Activated B cell treated with CpG ODN at 0.5 μM for 24 hours (primary cell): ENCODE measurements at regions not wholly inside any gene's neighbourhood (a gene's known extent, or its start where the extent isn't known, plus 50 kb on each side); places are given as distances from the start of the nearest gene placed in this dataset.

Source experiments
- ATAC-seq: fragments of 200-7000 bp; cut with Tn5 transposase; one replicate; pipeline ENCODE4 v1.10.0; 2021; ENCODE audit warnings: low read depth, mild to moderate bottlenecking, moderate library complexity
- CTCF ChIA-PET: fragments of 350-600 bp; sonication (Branson Sonifier 250); formaldehyde crosslinking; loops from one replicate; lab custom pipeline; 2021; ENCODE audit warnings: antibody characterized with exemption; lab: Charles Lee
- POLR2A ChIA-PET: fragments of 350-600 bp; sonication (Branson Sonifier 250); formaldehyde crosslinking; loops from one replicate; lab custom pipeline; 2021; ENCODE audit warnings: antibody characterized with exemption; lab: Charles Lee
- DNase-seq: peaks from one replicate; pipeline ENCODE4 v3.0.0; 2022
- H3K27ac Mint-ChIP-seq: one replicate; pipeline ENCODE4 v1.8.0; 2020; ENCODE audit warnings: mixed read lengths
- H3K27me3 Mint-ChIP-seq: one replicate; pipeline ENCODE4 v1.8.0; 2021; ENCODE audit warnings: mixed read lengths
- H3K36me3 Mint-ChIP-seq: one replicate; pipeline ENCODE4 v1.8.0; 2021; ENCODE audit warnings: low read depth, mixed read lengths
- H3K4me1 Mint-ChIP-seq: one replicate; pipeline ENCODE4 v1.8.0; 2021; ENCODE audit warnings: mixed read lengths
- H3K4me3 Mint-ChIP-seq: one replicate; pipeline ENCODE4 v1.8.0; 2020; ENCODE audit warnings: mild to moderate bottlenecking, mixed read lengths
- H3K9me3 Mint-ChIP-seq: one replicate; pipeline ENCODE4 v1.8.0; 2020; ENCODE audit warnings: mixed read lengths
- intact Hi-C: fragments of 100-400 bp; cut with micrococcal nuclease; formaldehyde crosslinking; loops from one replicate; pipeline ENCODE4 v1.15.1; 2024
- TF ChIP-seq, protein P1 (sequence below): fragments of 200-600 bp; IDR thresholded peaks from one replicate; pipeline ENCODE4 v1.8.0; 2022; ENCODE audit warnings: antibody characterized with exemption, mild to moderate bottlenecking

DNA sequence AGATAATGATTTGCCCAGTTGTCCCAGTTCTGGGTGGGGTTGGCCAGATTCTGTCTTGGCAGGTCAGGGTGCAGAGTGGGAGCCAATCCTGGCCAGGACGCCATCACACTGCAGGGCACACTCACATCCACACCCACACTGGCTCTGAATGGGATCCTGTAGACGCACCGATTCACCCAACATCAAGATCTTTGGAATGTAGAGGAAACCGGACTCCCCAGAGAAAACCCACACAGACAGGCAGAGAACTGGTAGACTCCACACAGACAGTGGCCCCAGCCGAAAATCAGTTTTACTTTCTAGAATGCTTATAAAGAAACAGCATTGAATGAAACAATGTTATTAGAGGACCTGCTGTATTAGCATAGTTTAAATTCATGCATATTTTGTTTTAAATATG lies 343.1 kb upstream of the DAB2 start:
- ATAC-seq (no peak), DNase-seq (no peak)
- intact Hi-C loops, result no loop called here
- no peak overlapping the region for H3K27ac Mint-ChIP-seq
- POLR2A ChIA-PET, result no interaction called here
- CTCF ChIA-PET, result no interaction called here
- H3K4me3 Mint-ChIP-seq, result no peak overlapping the region
- TF ChIP-seq, protein P1, sequence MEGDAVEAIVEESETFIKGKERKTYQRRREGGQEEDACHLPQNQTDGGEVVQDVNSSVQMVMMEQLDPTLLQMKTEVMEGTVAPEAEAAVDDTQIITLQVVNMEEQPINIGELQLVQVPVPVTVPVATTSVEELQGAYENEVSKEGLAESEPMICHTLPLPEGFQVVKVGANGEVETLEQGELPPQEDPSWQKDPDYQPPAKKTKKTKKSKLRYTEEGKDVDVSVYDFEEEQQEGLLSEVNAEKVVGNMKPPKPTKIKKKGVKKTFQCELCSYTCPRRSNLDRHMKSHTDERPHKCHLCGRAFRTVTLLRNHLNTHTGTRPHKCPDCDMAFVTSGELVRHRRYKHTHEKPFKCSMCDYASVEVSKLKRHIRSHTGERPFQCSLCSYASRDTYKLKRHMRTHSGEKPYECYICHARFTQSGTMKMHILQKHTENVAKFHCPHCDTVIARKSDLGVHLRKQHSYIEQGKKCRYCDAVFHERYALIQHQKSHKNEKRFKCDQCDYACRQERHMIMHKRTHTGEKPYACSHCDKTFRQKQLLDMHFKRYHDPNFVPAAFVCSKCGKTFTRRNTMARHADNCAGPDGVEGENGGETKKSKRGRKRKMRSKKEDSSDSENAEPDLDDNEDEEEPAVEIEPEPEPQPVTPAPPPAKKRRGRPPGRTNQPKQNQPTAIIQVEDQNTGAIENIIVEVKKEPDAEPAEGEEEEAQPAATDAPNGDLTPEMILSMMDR, result no peak
- peaks cover 5% of the 10 kb centered on the region for H3K9me3 Mint-ChIP-seq
- peaks cover 11% of the 10 kb centered on the region for H3K27me3 Mint-ChIP-seq
- H3K4me1 Mint-ChIP-seq, result no peaks in the 10 kb centered on the region
- no peaks in the 10 kb centered on the region for H3K36me3 Mint-ChIP-seq

DNA sequence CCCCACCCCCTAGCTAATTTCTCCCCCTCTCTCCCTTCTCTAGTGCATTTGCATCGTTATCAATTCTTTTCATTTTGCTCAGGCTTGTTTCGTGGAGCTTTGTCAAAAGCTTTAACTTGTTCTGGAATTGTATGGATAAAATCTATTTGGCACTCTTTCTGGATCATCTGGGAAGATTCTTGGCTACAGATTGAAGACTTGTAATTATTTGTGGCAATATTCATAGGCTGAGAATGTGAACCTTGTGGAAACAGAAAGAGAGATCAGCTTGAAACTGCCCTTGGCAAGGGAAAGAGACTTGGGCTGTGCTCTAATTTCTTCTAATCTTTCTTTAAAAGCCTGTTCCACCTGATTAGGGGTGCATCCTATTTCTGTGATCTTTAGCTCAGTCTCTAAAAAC lies 340.6 kb upstream of the DAB2 start:
- Mint-ChIP-seq H3K4me3 (no peak overlapping the region), H3K27me3 (peaks cover 4% of the 10 kb centered on the region), H3K36me3 (no peaks in the 10 kb centered on the region), H3K4me1 (no peaks in the 10 kb centered on the region), H3K27ac (no peak overlapping the region), H3K9me3 (peaks cover 5% of the 10 kb centered on the region)
- CTCF ChIA-PET, result no interaction called here
- POLR2A ChIA-PET, result no interaction called here
- ATAC-seq, result no peak
- TF ChIP-seq, protein P1, result no peak
- DNase-seq, result no peak
- intact Hi-C loops, result no loop called here

DNA sequence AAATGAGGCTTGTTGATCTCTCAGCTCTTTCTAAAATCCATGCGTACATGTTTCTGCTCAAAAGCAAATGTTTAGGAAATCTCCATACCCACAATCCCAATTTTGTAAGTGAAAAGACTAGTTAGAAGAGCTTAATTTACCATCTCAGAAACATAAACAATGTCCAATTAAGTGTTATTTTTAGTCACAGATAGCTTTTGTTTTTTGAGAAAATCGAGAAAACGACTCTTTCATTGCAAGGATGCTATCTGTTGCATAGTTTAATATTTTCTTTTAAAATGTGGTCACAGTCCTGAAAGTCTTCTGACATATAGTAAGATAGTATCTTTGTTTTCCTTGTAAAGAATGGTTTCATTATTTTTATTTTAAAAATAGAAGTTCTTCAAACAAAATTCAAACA lies 338.0 kb upstream of the DAB2 start:
- DNase-seq (no peak), ATAC-seq (no peak)
- CTCF ChIA-PET, result no interaction called here
- H3K36me3 Mint-ChIP-seq, result no peaks in the 10 kb centered on the region
- H3K4me3 Mint-ChIP-seq, result no peak overlapping the region
- POLR2A ChIA-PET, result no interaction called here
- peaks cover 5% of the 10 kb centered on the region for H3K9me3 Mint-ChIP-seq
- H3K27ac Mint-ChIP-seq, result no peak overlapping the region
- no peaks in the 10 kb centered on the region for H3K4me1 Mint-ChIP-seq
- TF ChIP-seq, protein P1, result no peak
- H3K27me3 Mint-ChIP-seq, result peaks cover 3% of the 10 kb centered on the region
- intact Hi-C loops, result no loop called here

DNA sequence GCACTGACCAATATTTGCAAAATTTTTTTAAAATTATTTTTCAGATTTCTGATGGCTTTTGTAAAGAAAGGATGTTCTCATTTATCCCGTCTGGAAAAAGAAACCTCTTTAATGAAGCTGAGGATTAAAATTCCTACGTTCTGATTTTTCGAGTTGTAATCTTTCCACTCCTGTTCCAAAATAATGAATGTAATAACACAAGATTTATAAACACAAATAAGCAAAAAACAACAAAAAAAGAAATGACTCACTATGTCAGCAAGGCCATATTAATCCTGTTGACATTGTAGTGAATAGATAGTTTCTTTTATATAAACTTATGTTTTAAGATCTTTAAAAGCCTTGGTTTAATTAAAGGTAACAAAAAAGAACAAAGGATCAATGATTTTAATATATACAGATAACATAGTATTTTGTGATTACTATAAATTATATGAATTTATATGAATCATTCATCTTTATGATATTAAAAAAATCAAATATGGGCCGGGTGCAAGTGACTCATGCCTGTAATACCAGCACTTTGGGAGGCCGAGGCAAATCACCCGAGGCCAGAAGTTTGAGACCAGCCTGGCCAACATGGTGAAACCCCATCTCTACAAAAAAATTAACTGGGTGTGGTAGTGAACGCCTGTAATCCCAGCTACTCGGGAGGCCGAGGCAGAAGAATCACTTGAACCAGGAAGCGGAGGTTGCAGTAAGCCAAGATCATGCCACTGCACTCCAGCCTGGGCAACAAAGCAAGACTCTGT lies 336.6 kb upstream of the DAB2 start:
- Mint-ChIP-seq H3K27me3 (peaks cover 3% of the 10 kb centered on the region), H3K9me3 (peaks cover 5% of the 10 kb centered on the region), H3K36me3 (no peaks in the 10 kb centered on the region), H3K4me1 (no peaks in the 10 kb centered on the region), H3K4me3 (no peak overlapping the region), H3K27ac (no peak overlapping the region)
- intact Hi-C loops, result no loop called here
- DNase-seq (no peak), ATAC-seq (no peak)
- POLR2A ChIA-PET, result no interaction called here
- CTCF ChIA-PET, result no interaction called here
- TF ChIP-seq, protein P1, result no peak

DNA sequence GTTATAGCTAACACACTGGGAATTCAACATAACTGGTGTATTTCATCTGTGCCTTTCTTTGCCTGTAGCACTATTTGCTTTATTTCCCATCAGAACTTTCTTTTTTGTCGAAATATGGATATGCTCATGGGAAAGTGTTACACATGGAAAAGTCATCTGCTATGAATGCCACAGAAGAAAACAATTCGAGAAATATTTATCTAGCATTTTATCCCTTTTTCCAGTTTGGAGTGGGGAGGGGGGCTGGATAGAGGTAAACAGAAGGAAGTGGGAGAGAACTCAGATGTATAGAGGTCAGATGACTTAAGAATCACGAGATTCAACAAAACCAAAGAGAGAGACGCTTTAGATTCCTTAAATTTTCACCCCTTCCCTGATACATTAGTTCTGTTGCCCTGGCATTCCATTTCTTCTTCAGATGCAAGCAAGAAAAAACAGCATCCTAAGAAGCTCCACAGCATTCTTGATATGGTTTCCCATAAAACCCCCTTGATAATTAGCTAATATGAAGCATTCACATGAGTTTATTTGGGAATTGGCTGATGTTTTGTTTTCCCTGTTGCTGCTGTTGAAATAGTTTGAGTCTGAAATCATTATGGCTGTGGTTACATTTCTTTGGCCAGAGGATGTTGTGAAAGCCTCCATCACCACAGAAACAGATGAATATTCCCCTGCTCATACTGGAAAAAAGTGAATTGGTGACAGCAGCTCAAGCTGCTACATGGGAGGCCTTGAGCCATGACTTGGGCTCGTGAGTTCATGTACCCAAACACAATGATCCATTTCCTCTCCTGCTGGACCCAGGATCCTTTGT lies 335.8 kb upstream of the DAB2 start:
- TF ChIP-seq, protein P1, result no peak
- H3K36me3 Mint-ChIP-seq, result no peaks in the 10 kb centered on the region
- DNase-seq (no peak), ATAC-seq (no peak)
- no peaks in the 10 kb centered on the region for H3K4me1 Mint-ChIP-seq
- POLR2A ChIA-PET, result no interaction called here
- intact Hi-C loops, result no loop called here
- H3K27ac Mint-ChIP-seq, result no peak overlapping the region
- no peak overlapping the region for H3K4me3 Mint-ChIP-seq
- peaks cover 5% of the 10 kb centered on the region for H3K9me3 Mint-ChIP-seq
- CTCF ChIA-PET, result no interaction called here
- H3K27me3 Mint-ChIP-seq, result peaks cover 3% of the 10 kb centered on the region
